ENCODE measurements at regions not wholly inside any gene's neighbourhood (a gene's known extent, or its start where the extent isn't known, plus 50 kb on each side); places are given as distances from the start of the nearest gene placed in this dataset.

DNA sequence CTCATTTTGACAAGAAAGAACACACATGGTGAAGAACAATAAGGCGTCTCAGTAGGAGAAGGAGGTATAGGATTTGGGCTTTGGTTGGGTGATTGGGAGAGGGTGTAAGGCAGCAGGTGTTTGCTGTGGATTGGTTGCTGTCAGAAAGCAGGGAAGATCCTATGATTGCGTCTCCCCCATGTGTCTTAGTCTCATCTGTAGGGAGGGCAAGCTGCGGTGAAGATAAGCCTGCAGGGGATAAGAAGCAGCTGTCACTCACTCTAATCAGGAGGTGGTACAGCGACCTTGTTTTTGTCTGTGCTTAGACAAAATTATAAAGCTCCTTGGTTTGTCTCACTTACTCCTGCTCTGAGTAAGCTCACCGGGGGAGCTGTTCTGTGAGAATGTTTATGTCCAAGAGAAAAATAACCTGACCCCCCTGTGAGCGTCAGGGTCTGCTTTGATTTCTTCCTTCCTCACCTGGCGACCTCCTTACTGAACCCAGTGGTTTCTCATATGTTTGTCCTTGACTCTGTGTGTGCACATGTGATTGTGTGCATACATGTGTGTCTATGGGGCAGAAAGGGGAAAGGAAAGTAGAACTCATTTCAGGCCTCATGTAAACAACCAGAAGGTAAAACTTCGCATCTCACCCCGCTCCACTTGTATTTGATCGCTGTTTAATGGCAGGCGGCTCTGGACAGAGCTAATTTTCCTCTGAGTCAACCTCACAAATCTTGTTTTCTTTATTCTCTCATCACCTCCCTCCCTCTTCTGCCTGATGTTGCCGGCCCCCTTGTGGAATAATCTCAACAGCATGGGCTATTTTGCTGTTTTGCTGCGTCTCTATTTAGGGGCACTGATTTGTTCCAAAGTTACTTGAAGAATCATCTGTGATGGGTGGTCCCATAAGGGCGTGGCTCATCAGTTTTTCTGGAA, 105.6 kb downstream of the TENT4A start:
- TF ChIP-seq, protein P1, sequence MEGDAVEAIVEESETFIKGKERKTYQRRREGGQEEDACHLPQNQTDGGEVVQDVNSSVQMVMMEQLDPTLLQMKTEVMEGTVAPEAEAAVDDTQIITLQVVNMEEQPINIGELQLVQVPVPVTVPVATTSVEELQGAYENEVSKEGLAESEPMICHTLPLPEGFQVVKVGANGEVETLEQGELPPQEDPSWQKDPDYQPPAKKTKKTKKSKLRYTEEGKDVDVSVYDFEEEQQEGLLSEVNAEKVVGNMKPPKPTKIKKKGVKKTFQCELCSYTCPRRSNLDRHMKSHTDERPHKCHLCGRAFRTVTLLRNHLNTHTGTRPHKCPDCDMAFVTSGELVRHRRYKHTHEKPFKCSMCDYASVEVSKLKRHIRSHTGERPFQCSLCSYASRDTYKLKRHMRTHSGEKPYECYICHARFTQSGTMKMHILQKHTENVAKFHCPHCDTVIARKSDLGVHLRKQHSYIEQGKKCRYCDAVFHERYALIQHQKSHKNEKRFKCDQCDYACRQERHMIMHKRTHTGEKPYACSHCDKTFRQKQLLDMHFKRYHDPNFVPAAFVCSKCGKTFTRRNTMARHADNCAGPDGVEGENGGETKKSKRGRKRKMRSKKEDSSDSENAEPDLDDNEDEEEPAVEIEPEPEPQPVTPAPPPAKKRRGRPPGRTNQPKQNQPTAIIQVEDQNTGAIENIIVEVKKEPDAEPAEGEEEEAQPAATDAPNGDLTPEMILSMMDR (IDR thresholded peaks at IDR 0.05; ENCODE audit: low read depth, low read length): no peak
- no peak for DNase-seq (ENCODE audit: extremely low read depth, low read depth)

DNA sequence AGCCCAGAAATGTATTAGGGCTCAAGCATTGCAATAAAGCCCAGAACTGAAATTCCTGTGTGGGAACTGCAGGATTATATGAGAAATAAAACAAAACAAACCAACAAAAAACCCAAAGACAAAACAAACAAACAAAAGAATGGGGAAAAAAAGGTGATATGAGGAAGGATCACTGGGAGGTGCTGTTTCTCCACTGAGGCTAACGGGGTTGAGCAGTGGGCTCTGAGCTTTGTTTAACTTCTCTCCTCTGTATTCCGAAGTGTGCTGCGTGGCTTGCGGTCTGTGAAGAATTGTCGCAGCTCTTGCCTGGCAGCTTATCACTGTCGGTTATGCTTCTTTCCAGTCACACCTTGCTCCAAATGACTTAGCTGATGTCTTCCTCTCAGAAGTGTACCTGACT, 106.3 kb downstream of the TENT4A start:
- no peak for DNase-seq (ENCODE audit: extremely low read depth, low read depth)
- TF ChIP-seq, protein P1 (IDR thresholded peaks at IDR 0.05; ENCODE audit: low read depth, low read length): no peak

DNA sequence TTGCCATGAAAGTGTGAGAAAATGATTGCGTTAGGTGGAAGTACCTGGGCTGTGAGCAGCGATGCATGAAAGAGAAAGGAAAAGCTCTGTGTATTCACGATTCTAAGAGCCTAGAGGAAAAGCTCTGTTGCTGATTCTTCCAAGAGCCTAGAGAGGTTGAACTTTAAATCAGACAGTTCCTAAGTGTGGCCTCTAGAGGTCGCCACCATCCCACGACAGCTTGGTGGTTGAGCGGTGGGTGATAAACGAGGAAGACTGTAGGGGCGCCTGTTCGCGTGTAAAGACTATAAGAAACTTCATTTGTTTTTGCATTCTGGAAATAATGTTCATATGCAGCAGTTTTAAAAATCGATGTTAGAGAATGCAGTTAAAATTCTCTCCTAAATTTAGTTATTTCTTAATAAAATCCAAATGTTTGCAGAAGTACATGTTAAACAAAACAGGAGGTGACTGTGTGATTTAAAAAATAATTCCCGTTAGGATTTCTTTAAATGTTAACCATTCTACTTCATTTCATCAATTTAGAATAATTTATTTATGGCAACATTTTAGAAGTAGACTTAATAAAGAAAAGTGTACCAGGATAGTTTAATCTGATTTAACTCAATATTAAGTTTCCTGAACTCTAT, 107.7 kb downstream of the TENT4A start:
- TF ChIP-seq, protein P1 (IDR thresholded peaks at IDR 0.05; ENCODE audit: low read depth, low read length): peak; percentile 28
- DNase-seq (ENCODE audit: extremely low read depth, low read depth): no peak

DNA sequence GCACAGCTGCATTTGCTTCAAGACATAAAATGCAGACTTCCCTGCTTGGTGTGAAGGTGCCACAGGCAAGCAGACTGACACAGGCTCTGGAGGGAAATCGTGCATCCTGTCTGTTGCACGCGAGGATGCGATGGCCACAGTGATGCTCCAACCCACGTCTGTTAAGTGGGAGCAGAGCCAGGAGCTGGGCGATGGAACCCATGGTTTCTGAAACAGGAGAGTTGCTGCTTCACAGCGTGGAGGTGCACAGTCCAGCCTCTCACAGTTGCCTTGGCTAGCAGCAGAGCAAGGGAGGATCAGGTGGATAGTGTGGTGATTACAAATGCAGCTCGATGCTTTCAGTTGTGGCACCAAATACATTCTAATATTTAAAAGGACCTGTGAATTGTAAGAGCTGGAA, 108.8 kb downstream of the TENT4A start:
- DNase-seq (ENCODE audit: extremely low read depth, low read depth): no peak
- TF ChIP-seq, protein P1 (IDR thresholded peaks at IDR 0.05; ENCODE audit: low read depth, low read length): no peak

DNA sequence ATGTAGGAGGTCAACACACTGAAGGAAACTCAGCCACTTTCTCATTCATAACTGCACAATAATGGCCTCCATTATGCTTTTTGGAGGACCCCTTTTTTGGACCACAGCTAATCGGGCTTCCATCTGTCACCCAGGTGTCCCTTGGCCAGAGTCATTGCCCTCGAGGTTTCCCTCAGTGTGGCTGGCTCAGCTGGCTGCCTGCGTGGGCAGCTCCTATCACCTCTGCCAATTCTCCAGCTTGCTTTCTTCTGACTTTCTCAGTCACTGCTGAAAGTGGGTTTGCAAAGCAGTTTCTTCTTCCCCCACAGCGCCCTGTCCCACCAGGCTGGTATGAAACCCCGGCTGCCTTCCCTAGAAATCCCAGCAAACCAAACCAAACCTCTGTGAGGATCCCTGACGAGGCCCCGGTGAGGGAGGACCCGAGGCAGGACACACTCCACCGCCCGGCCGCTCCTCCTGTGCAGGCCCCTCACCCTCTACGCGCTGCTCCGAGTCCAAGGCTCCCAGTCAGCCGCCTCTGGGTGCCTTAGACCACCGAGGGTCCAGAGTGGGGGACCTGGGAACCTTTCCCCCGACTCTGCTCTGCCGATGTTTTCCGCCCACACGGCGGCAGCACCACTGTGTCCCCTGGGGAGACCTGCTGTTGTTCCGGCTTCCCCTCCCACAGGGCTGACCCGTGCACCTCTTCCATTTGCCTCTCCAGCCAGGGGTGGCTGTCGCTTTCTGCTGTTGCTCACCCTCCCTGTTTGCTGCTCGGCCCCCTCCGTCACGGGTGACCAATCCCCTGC, 109.5 kb downstream of the TENT4A start:
- DNase-seq (ENCODE audit: extremely low read depth, low read depth): no peak
- TF ChIP-seq, protein P1 (IDR thresholded peaks at IDR 0.05; ENCODE audit: low read depth, low read length): no peak

DNA sequence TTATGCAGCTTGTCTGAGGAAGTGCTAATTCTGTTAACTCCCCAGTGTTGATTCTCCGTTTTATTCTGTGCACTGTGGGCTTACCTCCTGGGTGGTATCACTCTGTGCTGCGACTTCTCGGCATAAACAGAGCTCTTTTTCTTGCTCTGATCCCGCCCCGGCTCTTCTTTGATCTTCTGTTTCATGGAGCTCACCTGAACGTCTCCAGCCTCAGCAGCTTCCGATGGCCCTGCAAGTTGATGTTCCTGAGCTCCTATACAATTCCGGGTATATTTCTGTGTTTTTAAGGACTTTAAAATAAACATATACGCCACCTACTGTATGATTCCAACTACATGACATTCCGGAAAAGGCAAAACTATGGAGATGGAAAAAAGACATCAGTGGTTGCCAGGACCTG, 110.8 kb downstream of the TENT4A start:
- no peak for DNase-seq (ENCODE audit: extremely low read depth, low read depth)
- TF ChIP-seq, protein P1 (IDR thresholded peaks at IDR 0.05; ENCODE audit: low read depth, low read length): no peak
